K562 (cell line): ENCODE measurements at regions not wholly inside any gene's neighbourhood (a gene's known extent, or its start where the extent isn't known, plus 50 kb on each side); places are given as distances from the start of the nearest gene placed in this dataset.

ENCODE experiments used
- ATAC-seq: fragments of 200-7000 bp; cut with Tn5 transposase; 3 replicates; pipeline ENCODE4 v1.9.1; 2020; ENCODE audit warnings: moderate library complexity
- BruUV-seq: library from RNA; stranded (reverse); fragments of 400-500 nt; replicated peaks from 2 replicates; lab custom pipeline; 2021; lab: Mats Ljungman, UMichigan
- CTCF ChIA-PET: fragments of 300-600 bp; formaldehyde crosslinking; extraction: SDS; loops from one replicate; lab custom pipeline; 2021; ENCODE audit warnings: low intra/inter-chr PET ratio; lab: Yijun Ruan, JAX
- POLR2A ChIA-PET: fragments of 300-600, 350-650 bp; sonication (Branson Sonifier 250); formaldehyde crosslinking; extraction: SDS; loops from one replicate; lab custom pipeline; 2021; ENCODE audit warnings: antibody characterized with exemption, inconsistent platforms; lab: Yijun Ruan, JAX
- DNase-seq, 4 experiments: peaks; one replicate each; pipeline versions ENCODE4 v3.0.0 to v3.0.0-alpha.2; 2011 to 2018; ENCODE audit warnings: low spot score in 3 of 4, mixed read lengths in 3 of 4; ENCODE audit errors: extremely low read depth in 1 of 4
- FAIRE-seq: peaks from 2 replicates; lab custom pipeline; 2011; peaks lifted over from hg19 to GRCh38; lab: Jason Lieb, UNC
- H2AFZ ChIP-seq: 2 replicates; pipeline ENCODE4 v1.6.0; 2011; ENCODE audit warnings: low read depth, low read length, control low read depth, inconsistent platforms
- H3K27ac ChIP-seq: fragments of 200-600 bp; 3 replicates; pipeline ENCODE4 v1.8.0; 2011; ENCODE audit warnings: low read depth, mild to moderate bottlenecking, control low read depth, inconsistent platforms, low read length, moderate library complexity, mixed read lengths; ENCODE audit errors: extremely low read depth
- H3K27me3 ChIP-seq, 2 experiments: fragments of 300-600 bp in 1 of 2; 2 replicates in 1 of 2; 3 replicates in 1 of 2; pipeline versions ENCODE4 v1.6.0 to v1.8.0; 2011; ENCODE audit warnings: inconsistent platforms in 2 of 2, low read length in 2 of 2, mild to moderate bottlenecking in 1 of 2, mixed read lengths in 1 of 2, moderate library complexity in 1 of 2; ENCODE audit not compliant: control insufficient read depth in 2 of 2, insufficient read depth in 2 of 2
- H3K36me3 ChIP-seq: fragments of 300-600 bp; 3 replicates; pipeline ENCODE4 v1.8.0; 2011; ENCODE audit warnings: mild to moderate bottlenecking, low read length, inconsistent platforms; ENCODE audit not compliant: control insufficient read depth, insufficient read depth
- H3K4me1 ChIP-seq, 2 experiments: fragments of 200-600 bp in 1 of 2; replicated peaks in 1 of 2; 2 replicates in 1 of 2; 3 replicates in 1 of 2; pipeline versions ENCODE4 v1.5.1 to v1.8.0; 2011; ENCODE audit warnings: inconsistent platforms in 2 of 2, low read length in 2 of 2, mild to moderate bottlenecking in 1 of 2, mixed read lengths in 1 of 2, moderate library complexity in 1 of 2; ENCODE audit not compliant: control insufficient read depth in 2 of 2, insufficient read depth in 2 of 2
- H3K4me2 ChIP-seq: 2 replicates; pipeline ENCODE4 v1.6.1; 2011; ENCODE audit warnings: low read length, control low read depth, inconsistent platforms, mixed read lengths; ENCODE audit not compliant: insufficient read depth
- H3K4me3 ChIP-seq: fragments of 200-600 bp; sonication (generic), shearing (Covaris generic); 2 replicates; pipeline ENCODE4 v1.5.1; 2016; ENCODE audit warnings: control low read depth, inconsistent platforms
- H3K79me2 ChIP-seq: fragments of 200-600 bp; 3 replicates; pipeline ENCODE4 v1.8.0; 2011; ENCODE audit warnings: low read length, inconsistent platforms; ENCODE audit not compliant: control insufficient read depth, insufficient read depth
- H3K9ac ChIP-seq, 2 experiments: 2 replicates each; pipeline versions ENCODE4 v1.6.0 to v1.6.1; 2011; ENCODE audit warnings: low read depth in 2 of 2, low read length in 2 of 2, control low read depth in 1 of 2, inconsistent platforms in 1 of 2, mild to moderate bottlenecking in 1 of 2, mixed read lengths in 1 of 2; ENCODE audit not compliant: insufficient read depth in 1 of 2
- H3K9me1 ChIP-seq: one replicate; pipeline ENCODE4 v1.6.0; 2011; ENCODE audit warnings: inconsistent platforms, mild to moderate bottlenecking, low read length, moderate library complexity; ENCODE audit not compliant: control insufficient read depth, insufficient read depth
- H3K9me3 ChIP-seq: replicated peaks from 2 replicates; pipeline ENCODE4 v1.5.1; 2011; ENCODE audit warnings: low read depth, low read length, inconsistent platforms; ENCODE audit not compliant: control insufficient read depth, insufficient read depth
- H4K20me1 ChIP-seq: replicated peaks from 2 replicates; pipeline ENCODE4 v1.6.1; 2011; ENCODE audit warnings: low read length, inconsistent platforms, mixed read lengths; ENCODE audit not compliant: control insufficient read depth, insufficient read depth
- ATF3 ChIP-seq, 2 experiments: fragments of 450-650 bp in 1 of 2; sonication (generic) in 1 of 2; formaldehyde crosslinking in 1 of 2; IDR thresholded peaks in 1 of 2; conservative IDR thresholded peaks in 1 of 2; 2 replicates each; pipeline versions ENCODE4 v1.6.1 to v1.8.1; 2016 to 2023; ENCODE audit warnings: mild to moderate bottlenecking in 2 of 2, moderate library complexity in 2 of 2, inconsistent platforms in 1 of 2, missing genetic modification reagents in 1 of 2
- BMI1 ChIP-seq: fragments of 150-350 bp; IDR thresholded peaks from 2 replicates; pipeline ENCODE4 v1.6.1; 2014; ENCODE audit warnings: low read length
- CBX2 ChIP-seq: fragments of 200-600 bp; sonication (generic); IDR thresholded peaks from one replicate; pipeline ENCODE4 v1.6.1; 2012; ENCODE audit warnings: mild to moderate bottlenecking, low read length, inconsistent platforms; ENCODE audit not compliant: insufficient read depth, poor library complexity, severe bottlenecking
- CREM ChIP-seq: IDR thresholded peaks from 2 replicates; pipeline ENCODE4 v1.6.1; 2014; ENCODE audit warnings: antibody characterized with exemption, low read depth
- HMGN3 ChIP-seq: IDR thresholded peaks from 2 replicates; pipeline ENCODE4 v1.6.1; 2011; ENCODE audit warnings: borderline replicate concordance, low read depth, mild to moderate bottlenecking, mixed read lengths, low read length; ENCODE audit not compliant: insufficient read length; ENCODE audit errors: extremely low read depth
- HNRNPLL ChIP-seq: fragments of 200-400 bp; formaldehyde crosslinking; IDR thresholded peaks from 2 replicates; pipeline ENCODE4 v1.6.1; 2017; ENCODE audit warnings: low read length, low read depth, mild to moderate bottlenecking; ENCODE audit not compliant: poor library complexity, severe bottlenecking
- KDM2B ChIP-seq: fragments of 250-450 bp; sonication (Bioruptor Pico); IDR thresholded peaks from 2 replicates; pipeline ENCODE4 v1.8.0; 2021; ENCODE audit warnings: mild to moderate bottlenecking, moderate library complexity
- NR0B1 ChIP-seq: fragments of 450-650 bp; IDR thresholded peaks from one replicate; pipeline ENCODE4 v1.6.1; 2018; ENCODE audit warnings: mild to moderate bottlenecking, moderate library complexity; ENCODE audit not compliant: partially characterized antibody
- PYGO2 ChIP-seq: fragments of 450-650 bp; IDR thresholded peaks from 2 replicates; pipeline ENCODE4 v1.6.1; 2016; ENCODE audit warnings: mild to moderate bottlenecking, missing genetic modification characterization, moderate library complexity, missing compliant biosample characterization
- SOX6 ChIP-seq: fragments of 450-650 bp; IDR thresholded peaks from 2 replicates; pipeline ENCODE4 v1.6.1; 2014; ENCODE audit warnings: mild to moderate bottlenecking
- THRAP3 ChIP-seq: fragments of 450-650 bp; IDR thresholded peaks from 2 replicates; pipeline ENCODE4 v1.6.1; 2016; ENCODE audit warnings: mild to moderate bottlenecking, inconsistent platforms, borderline replicate concordance
- YY1 ChIP-seq, 3 experiments: IDR thresholded peaks; 2 replicates each; pipeline ENCODE4 v1.6.1; 2011; ENCODE audit warnings: low read length in 2 of 3, mild to moderate bottlenecking in 2 of 3, moderate library complexity in 2 of 3, borderline replicate concordance in 1 of 3, control low read depth in 1 of 3, low read depth in 1 of 3; ENCODE audit not compliant: insufficient read depth in 3 of 3, insufficient replicate concordance in 2 of 3, control insufficient read depth in 1 of 3, insufficient read length in 1 of 3; ENCODE audit errors: extremely low read depth in 1 of 3
- ZNF146 ChIP-seq: IDR thresholded peaks from one replicate; pipeline ENCODE4 v1.6.1; 2018; ENCODE audit warnings: missing compliant biosample characterization; ENCODE audit not compliant: unreplicated experiment
- ZNF644 ChIP-seq: fragments of 200-800 bp; sonication (Bioruptor generic); IDR thresholded peaks from 2 replicates; pipeline ENCODE4 v1.6.1; 2016; ENCODE audit warnings: low read depth, missing genetic modification characterization, missing compliant biosample characterization
- WGBS: fragments of 100-300 bp; shearing (Covaris generic); methylation state at CpG from one replicate; pipeline ENCODE4 v1.1.6; 2016; ENCODE audit warnings: low coverage, mixed read lengths; ENCODE audit not compliant: insufficient coverage; ENCODE audit errors: missing lambda C conversion rate; 5-methylcytosine and 5-hydroxymethylcytosine counted together
- in situ Hi-C: fragments of 300-500 bp; cut with MboI; formaldehyde crosslinking; loops from 4 replicates; pipeline ENCODE4 v1.15.0; 2018; ENCODE audit warnings: inconsistent platforms, mixed read lengths
- intact Hi-C: fragments of 100-400 bp; cut with micrococcal nuclease; formaldehyde crosslinking; loops from 2 replicates; pipeline ENCODE4 v1.14.2; 2022
- TF ChIP-seq, protein P1 (sequence below): fragments of 450-650 bp; formaldehyde crosslinking; IDR thresholded peaks from 2 replicates; pipeline ENCODE4 v1.4.0; 2022; ENCODE audit warnings: mild to moderate bottlenecking, moderate library complexity
- TF ChIP-seq, protein P2 (sequence below): fragments of 250-450 bp; sonication (Bioruptor Pico); IDR thresholded peaks from 2 replicates; pipeline ENCODE4 v1.8.0; 2021; ENCODE audit warnings: moderate library complexity, mild to moderate bottlenecking, inconsistent platforms

DNA sequence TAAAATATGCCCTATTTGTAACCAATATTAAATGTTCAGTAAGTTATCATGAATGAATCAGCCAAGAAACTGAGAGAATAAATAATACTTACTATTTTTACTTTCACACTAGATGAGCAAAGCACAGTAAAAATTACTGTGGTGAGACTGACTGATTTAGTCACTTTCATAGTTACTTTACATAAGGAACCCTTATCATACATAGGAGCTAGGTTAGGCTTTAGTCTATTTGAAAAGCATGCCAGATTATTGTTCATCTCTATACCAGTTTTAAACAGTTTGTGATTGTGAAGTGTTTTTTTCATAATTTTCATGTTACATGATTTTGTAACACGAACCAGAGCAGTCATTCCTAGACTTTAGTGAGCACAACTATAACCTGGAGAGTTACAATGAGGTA, 80.7 kb upstream of the MAGI2 start (continued):
- TF ChIP-seq, protein P1, sequence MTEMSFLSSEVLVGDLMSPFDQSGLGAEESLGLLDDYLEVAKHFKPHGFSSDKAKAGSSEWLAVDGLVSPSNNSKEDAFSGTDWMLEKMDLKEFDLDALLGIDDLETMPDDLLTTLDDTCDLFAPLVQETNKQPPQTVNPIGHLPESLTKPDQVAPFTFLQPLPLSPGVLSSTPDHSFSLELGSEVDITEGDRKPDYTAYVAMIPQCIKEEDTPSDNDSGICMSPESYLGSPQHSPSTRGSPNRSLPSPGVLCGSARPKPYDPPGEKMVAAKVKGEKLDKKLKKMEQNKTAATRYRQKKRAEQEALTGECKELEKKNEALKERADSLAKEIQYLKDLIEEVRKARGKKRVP, result no peak
- TF ChIP-seq ZNF644 (tag), result no peak
- TF ChIP-seq KDM2B (CRISPR knock-in tag), result no peak

GRCh38 chr7:79531905-79532664, 78.6 kb upstream of the MAGI2 start:
- ChIA-PET POLR2A (no interaction called here), CTCF (interaction anchor here (0.6 kb wide), 1 partner anchor 1644 kb away, joined by 4 read pairs; no protein-coding TSS in a partner anchor)
- Histone ChIP-seq H2AFZ (no peak overlapping the region), H3K4me3 (no peak overlapping the region), H3K9me1 (no peaks in the 10 kb centered on the region), H3K4me1 (no peaks in the 10 kb centered on the region), H3K4me2 (no peak overlapping the region), H3K9ac (no peak overlapping the region), H3K36me3 (no peaks in the 10 kb centered on the region), H3K27ac (no peak overlapping the region), H4K20me1 (no peaks in the 10 kb centered on the region), H3K27me3 (no peaks in the 10 kb centered on the region), H3K9me3 (no peaks in the 10 kb centered on the region), H3K79me2 (no peaks in the 10 kb centered on the region)
- intact Hi-C loops, result no loop called here
- WGBS, result 3% methylated on average over 4 of the region's 4 CpGs
- DNase-seq (no peak), FAIRE-seq (no peak), ATAC-seq (no peak)
- BruUV-seq, result no TSS peak
- in situ Hi-C loops, result no loop called here
- TF ChIP-seq PYGO2 (tag) (no peak), YY1 (IDR thresholded peaks at IDR 0.05; ENCODE audit: borderline replicate concordance in 1 of 3, control insufficient read depth in 1 of 3, extremely low read depth in 1 of 3, insufficient read depth in 3 of 3, insufficient read length in 1 of 3, insufficient replicate concordance in 2 of 3, low read depth in 1 of 3, low read length in 2 of 3) (no peak), NR0B1 (no peak), CREM (no peak), HMGN3 (no peak), SOX6 (no peak), CBX2 (no peak), ZNF146 (no peak), ATF3 (IDR thresholded peaks at IDR 0.05) (no peak), ATF3 (CRISPR knock-in tag; conservative IDR thresholded peaks at IDR 0.05) (no peak), THRAP3 (no peak), BMI1 (no peak), HNRNPLL (no peak)
- TF ChIP-seq, protein P2, sequence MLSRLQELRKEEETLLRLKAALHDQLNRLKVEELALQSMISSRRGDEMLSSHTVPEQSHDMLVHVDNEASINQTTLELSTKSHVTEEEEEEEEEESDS, result no peak
